ENCODE measurements at regions not wholly inside any gene's neighbourhood (a gene's known extent, or its start where the extent isn't known, plus 50 kb on each side); places are given as distances from the start of the nearest gene placed in this dataset.

GRCh38 chr13:39100996-39101738, 62.9 kb downstream of the NHLRC3 start:
- DNase-seq = no peak

DNA sequence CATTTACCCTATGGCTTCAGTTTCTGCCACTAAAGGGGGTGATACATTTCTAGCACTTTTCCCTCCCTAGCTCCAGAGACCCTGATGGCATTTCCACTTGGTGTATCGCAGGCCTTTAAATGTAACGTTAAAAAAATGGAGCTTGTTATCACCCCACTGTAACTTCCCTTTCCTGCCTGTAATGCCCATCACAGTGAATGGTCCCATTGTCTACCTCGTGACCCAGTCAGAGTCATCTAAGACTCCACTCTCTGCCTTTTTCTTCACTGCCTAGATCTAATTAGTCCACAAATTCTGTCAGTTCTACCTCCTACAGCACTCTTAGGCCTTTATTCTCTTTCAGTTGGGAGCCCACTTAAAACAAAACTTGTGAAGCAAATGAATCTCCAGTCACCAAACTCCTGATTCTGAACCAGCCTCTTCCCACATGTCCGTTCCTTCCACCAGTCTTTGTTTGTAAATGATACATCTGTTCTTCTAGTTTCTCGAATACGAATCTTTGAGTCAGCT, 64.8 kb downstream of the NHLRC3 start:
- DNase-seq = no peak

- DNase-seq = no peak
Measured at GRCh38 chr13:39105110-39105509, 66.9 kb downstream of the NHLRC3 start.

DNA sequence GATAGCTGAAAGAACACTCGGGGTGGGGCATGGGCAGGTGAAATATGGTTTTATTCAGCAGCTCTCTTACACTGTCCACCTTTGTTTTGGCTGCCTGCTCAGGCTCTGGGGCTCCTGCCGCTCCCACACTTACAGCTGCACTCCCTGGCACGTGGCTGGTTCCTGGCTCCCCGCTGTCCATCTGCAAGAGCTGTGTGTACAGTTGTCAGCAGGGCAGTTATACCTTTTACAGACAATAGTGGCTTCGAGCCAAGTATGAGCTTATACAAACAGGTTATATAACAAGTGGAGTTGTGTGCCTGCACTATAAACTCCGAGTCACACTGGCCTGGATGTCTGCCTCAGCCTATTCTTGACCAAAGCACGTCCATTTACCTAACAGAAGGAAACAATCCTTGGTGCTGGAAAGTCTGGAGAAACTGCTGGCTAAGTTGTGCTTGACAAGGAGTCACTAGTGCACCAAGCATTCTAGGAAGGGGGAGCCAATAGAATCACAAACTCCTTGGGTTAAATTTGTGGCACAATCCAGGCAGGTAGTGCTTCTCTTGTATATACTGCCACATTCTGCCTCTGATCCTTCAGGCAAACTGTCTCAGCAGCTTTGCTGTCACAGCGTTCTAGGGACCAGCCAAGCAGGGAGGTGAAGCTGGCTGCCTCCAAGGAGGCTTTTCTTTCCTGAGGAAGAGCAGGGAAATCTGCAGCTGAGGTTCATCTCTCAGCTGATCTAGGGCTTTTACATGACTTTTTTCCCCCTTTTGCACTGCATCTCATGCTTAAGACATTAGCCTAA, 68.2 kb downstream of the NHLRC3 start:
- no peak for DNase-seq

- DNase-seq = no peak
Measured at GRCh38 chr13:39107561-39107960, 69.3 kb downstream of the NHLRC3 start.

DNA sequence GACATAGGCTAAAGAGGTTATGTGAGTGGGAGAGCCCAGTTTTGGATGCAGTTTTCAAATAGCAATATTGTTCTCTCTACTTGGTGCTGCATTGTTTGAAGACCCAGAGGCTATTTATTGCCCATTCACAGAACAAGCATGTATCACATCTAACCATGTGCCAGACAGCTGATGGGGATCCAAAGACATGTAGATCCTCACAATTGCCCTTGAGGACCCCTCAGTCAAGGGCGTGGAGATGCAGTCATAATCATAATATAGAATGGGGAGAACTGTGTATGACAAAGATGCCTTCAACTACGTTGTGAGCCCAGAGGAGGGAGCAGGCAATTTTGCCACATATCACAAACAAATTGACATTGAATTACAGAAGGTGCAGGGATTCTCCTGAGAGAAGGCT, 70.5 kb downstream of the NHLRC3 start:
- no peak for DNase-seq

DNA sequence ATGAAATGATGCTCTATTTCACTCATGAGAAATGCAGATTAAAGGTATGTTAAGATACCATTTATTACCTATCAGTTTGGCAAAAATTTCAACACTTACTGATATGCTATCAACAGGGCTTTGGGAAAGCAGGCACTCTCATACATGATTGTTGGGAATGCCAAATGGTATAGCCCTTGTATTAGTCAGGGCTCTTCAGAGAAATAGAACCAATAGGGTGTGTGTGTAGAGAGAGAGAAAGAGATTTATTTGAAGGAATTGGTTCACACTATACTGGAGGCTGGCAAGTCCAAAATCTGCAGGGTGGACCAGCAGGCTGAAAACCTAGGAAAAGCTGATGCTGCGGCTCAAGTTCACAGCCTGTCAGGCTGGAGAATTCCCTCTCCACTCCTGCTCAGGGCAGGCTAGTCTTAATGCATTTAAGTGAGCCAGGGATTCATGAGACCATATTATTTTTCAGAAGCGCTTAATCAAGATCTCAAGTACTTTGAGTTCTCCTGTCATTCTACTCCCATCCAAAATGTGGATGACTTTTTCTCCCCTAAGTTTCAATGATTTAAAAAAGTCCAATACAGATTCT, 72.4 kb downstream of the NHLRC3 start:
- no peak for DNase-seq

- no peak for DNase-seq
Measured at GRCh38 chr13:39111145-39111544, 72.9 kb downstream of the NHLRC3 start.

GRCh38 chr13:39119422-39119821, 81.2 kb downstream of the NHLRC3 start:
- DNase-seq = no peak

DNA sequence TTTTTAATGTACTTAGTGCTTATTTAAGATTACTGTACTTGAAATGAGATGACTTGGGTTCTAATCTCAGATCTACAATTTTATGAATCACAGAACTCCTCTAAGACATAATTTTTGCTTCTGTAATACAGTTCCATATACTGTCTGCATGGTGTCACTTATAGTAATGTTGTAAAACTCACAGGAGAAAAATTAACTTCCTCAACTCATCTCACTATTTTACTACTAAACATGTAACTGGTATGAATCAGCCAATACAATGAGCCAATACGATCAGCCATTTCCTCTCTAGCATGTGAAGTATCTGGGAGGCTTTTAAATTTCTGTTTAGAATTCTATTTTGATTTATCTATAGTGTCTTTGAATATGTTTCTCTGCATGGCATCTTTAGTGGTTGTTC, 85.3 kb downstream of the NHLRC3 start:
- no peak for DNase-seq

- no peak for DNase-seq
Measured at GRCh38 chr13:39129213-39129612, 91.0 kb downstream of the NHLRC3 start.

DNA sequence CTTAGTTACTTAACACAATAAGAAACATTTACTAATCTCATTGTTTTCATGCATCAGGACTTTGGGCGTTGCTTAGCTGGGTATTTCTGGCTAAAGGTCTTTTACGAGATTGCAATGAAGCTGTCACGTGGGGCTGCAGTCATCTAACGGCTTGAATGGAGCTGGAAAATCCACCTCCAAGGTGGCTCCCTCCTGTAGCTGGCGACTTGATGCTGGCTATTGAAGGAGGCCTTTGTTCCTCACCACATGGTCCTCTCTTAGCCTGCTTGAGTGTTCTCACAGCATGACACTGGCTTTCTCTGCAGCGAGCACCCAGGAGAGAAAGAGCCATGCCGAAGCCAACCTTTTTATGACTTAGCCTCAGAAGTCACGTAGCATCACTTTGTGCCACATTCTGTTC, 92.0 kb downstream of the NHLRC3 start:
- DNase-seq = no peak

DNA sequence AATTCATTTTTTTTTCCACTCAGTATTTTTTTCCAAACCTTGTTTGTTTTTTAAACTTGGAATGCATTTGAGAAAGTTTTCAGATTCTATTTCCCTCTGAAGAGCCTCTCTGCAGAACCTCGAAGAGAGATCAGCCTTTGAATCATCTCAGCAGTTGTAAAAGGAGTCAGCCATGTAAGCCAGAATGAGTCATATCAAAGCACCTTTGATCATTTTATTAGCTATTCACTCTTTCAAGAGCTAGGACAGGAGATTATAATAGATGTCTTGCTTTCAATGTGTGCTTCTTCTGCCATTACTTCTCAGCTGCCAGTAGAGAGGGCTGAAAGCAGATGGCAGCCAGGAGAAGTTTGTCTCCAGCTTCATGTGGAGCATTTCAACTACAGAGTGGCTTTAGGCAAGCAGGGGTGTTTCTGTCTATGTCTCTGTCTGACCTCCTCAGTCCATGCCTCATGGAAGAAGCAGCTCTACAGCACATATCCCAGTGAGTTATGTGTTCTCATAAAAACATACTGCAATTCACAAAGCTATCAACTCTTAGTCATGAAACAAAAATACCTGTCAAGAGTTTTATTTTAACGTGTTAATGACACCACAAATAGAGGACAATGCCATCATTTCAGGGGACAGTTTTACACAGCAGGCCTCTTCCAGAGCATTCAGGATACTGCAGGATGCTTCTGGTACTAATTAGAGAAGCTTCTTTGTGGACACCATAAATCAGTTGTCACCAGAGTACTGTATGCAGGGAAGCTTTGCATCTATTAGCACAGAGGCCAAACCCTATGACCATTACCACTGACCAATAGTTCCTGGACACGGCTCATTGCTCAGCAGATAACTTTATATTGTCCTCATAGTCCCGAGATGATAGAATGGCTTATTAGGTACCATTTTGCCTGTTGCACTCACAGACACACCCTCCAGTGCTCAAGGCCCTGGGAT, 94.3 kb downstream of the NHLRC3 start:
- DNase-seq = no peak

DNA sequence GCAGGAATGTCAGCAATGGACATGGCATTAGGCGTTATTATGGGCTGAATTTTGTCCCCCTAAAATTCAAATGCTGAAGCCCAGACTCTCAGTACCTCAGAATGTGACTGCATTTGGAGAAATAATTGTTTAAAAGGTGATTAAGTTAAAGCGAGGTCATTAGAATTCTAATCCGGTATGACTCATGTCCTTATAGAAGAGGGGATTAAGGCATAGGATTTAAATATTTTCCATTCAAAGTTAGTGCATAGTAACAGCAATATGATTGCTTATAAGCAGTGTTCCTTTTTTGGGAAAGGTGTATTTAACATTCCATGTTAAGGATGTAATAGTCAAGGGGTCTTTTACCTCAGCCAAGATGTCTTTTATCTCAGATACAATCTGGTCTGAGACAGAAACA, 95.5 kb downstream of the NHLRC3 start:
- no peak for DNase-seq

GRCh38 chr13:39134574-39134973, 96.3 kb downstream of the NHLRC3 start:
- no peak for DNase-seq

DNA sequence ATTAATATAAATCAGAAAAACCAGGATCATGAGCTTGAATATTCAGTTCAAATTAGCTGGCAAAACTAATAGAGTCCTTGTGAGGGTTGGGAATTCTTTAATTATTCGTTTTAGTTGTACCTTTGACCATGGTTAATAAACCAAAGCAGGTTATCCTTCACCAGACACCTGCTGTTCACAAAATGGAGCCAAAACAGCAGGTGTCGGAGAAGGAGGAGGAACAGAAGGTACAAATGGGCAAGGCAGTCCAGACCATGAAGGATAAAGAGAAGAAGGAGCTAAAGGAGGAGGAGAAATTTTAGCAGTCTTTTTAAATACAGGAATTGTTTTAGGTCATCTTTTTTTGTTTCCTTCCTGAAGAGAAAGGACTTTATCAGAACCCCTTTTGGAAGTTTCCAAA, 106.1 kb downstream of the NHLRC3 start:
- no peak for DNase-seq

DNA sequence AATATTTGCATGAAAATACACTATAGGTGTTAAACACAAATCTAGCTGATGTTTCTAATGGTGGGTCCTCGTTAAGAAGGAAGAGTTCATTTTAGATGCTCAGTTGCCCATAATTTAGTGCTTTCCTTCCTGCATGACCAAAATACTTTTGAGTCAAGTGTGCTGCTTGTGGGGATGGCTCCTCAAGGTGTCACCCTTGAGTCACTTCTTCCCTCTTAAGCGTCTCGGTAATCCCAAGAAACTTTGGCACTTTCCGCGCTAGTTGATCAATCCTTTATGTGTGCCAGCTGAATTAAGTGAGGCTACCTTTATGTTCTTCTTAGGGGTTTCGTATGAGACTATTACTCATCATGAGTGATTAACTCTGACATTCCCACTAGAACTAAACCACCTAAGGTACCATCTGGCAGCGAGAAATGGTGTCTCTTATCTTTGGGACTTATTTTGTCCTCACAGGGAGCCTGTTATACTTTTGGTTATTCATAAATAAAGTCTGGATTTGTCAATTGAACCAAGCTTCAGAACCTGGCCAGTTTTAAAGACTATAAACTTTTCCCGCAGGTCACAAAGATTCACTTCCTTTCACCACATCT, 106.8 kb downstream of the NHLRC3 start:
- peak; percentile 66 for DNase-seq

DNA sequence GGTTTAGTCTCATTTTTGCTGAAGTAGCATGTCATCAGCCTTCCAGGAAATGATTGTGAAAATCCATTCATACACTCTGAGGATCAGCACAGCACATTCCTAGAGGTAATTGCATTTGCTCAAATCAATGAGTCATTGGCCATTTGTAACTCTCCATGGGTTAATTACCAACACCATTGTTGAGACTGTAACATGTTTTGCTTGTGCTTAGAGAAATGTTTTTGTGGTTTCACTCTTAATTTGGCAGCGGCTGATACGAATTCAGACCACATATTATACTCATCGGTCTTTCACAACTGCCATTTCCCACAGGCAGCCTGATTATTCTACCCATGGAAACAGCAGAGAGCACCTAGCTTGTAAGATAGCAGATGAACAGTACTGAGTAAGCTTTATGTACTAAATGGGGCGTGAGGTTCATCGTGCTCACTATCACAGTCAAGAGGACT, 110.3 kb downstream of the NHLRC3 start:
- no peak for DNase-seq

GRCh38 chr13:39149896-39150295, 111.6 kb downstream of the NHLRC3 start:
- no peak for DNase-seq

GRCh38 chr13:39154041-39154440, 115.8 kb downstream of the NHLRC3 start:
- DNase-seq = no peak

DNA sequence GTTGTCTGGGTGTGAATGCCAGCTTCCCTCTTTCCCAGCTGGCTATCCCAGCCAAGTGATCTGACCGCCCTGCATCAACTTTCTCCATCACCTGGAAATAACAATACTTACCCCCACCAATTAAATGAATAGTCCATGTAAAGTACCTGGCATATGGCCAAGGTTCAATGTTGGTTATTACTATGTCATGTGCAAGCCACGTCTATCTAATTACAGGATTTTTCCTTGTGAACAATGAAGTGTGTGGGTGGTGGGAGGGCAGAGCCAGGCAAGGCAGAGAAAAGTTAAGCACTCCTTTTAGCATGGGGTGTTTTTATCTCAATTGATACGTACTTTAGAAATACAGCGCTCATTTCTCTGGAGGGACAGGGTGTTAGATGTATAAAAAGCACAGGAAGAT, 121.1 kb downstream of the NHLRC3 start:
- no peak for DNase-seq

- DNase-seq = no peak
Measured at GRCh38 chr13:39159846-39160370, 121.7 kb downstream of the NHLRC3 start.
